ENCODE measurements at regions not wholly inside any gene's neighbourhood (a gene's known extent, or its start where the extent isn't known, plus 50 kb on each side); places are given as distances from the start of the nearest gene placed in this dataset.

- no peak for DNase-seq (ENCODE audit: low read depth)
- Histone ChIP-seq H3K4me3 (ENCODE audit: low read depth, low read length) (no peak overlapping the region), H3K36me3 (ENCODE audit: control insufficient read depth, insufficient read depth, low read length) (no peaks in the 10 kb centered on the region), H3K27me3 (ENCODE audit: control insufficient read depth, insufficient read depth, low read length) (no peaks in the 10 kb centered on the region)
- no peak for TF ChIP-seq CTCF (IDR thresholded peaks at IDR 0.05; ENCODE audit: insufficient read depth, low read length, poor library complexity, severe bottlenecking)
Observed at GRCh38 chr2:228387776-228388175, 206.3 kb upstream of the SPHKAP start.

DNA sequence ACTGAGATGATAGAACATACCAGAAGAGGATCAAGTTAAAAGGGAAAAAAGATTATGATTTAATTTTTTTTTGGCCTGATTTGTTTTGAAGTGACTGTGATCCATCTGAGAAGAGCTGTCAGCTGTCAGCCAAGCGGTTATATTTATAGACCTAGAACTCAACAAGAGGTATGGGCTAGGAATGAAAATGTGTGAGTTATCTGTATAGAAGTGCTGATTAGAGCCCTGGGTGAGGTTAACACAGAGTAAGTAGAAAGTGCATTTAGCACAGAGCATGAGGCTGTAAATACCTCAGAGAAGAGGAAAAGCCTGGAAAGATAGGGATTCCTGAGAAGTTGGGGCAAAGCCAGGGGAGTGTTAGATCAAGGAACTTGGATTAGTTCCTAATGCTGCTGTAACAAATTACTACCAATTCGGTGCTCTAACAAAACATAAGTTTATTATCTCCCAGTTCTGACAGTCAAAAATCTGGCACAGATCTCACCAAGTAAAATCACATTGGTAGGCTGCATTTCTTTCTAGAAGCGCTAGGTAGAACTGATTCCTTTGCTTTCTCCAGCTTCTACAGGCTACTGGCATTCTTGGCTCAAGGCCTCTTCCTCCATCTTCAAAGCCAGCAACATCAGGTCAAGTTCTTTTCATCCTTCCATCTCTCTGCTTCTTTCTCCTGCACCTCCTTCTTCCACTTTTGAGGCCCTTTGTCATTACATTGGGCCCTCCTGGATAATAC lies 197.4 kb upstream of the SPHKAP start:
- TF ChIP-seq CTCF (IDR thresholded peaks at IDR 0.05; ENCODE audit: insufficient read depth, low read length, poor library complexity, severe bottlenecking) = no peak
- H3K27me3 ChIP-seq (ENCODE audit: control insufficient read depth, insufficient read depth, low read length) = no peaks in the 10 kb centered on the region
- H3K36me3 ChIP-seq (ENCODE audit: control insufficient read depth, insufficient read depth, low read length) = no peaks in the 10 kb centered on the region
- H3K4me3 ChIP-seq (ENCODE audit: low read depth, low read length) = no peak overlapping the region
- DNase-seq (ENCODE audit: low read depth) = no peak

DNA sequence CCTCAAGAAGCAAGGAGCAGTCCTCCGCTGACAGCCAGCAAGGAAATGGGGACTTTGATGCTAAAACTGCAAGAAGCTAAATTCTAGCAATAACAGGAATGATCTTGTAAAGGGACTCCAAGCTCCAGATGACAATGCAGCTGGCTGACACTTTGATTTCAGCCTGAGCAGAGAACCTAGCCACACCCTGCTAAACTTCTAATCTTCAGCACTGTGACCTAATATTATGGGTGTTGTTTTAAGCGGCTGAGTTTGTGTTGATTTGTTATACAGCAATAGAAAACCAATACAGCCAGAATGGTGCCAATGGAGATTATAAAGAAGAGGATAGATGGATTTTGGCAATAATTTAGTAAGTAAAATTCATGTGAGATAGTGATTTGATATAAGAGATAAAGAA lies 196.7 kb upstream of the SPHKAP start:
- Histone ChIP-seq H3K4me3 (ENCODE audit: low read depth, low read length) (no peak overlapping the region), H3K36me3 (ENCODE audit: control insufficient read depth, insufficient read depth, low read length) (no peaks in the 10 kb centered on the region), H3K27me3 (ENCODE audit: control insufficient read depth, insufficient read depth, low read length) (no peaks in the 10 kb centered on the region)
- no peak for DNase-seq (ENCODE audit: low read depth)
- TF ChIP-seq CTCF (IDR thresholded peaks at IDR 0.05; ENCODE audit: insufficient read depth, low read length, poor library complexity, severe bottlenecking) = no peak

DNA sequence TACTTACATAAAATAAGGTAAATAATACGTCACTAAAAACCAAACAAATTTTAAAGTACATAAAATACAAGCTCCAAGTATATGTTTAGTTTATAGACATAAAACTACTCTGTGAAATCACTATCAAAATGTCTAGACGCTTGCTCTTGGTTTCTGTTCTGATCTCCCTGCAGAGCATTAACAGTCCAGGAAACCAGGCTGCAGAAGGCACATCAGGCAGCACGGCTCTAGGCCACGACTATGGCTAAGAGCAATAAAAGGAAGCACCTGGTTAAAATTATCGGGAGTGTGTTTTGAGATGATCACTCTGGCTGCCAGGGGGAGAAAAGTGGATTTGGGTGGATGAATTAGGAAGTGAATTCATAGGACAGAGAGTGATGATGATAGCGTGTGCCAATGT lies 196.0 kb upstream of the SPHKAP start:
- no peak for DNase-seq (ENCODE audit: low read depth)
- Histone ChIP-seq H3K36me3 (ENCODE audit: control insufficient read depth, insufficient read depth, low read length) (no peaks in the 10 kb centered on the region), H3K27me3 (ENCODE audit: control insufficient read depth, insufficient read depth, low read length) (no peaks in the 10 kb centered on the region), H3K4me3 (ENCODE audit: low read depth, low read length) (no peak overlapping the region)
- no peak for TF ChIP-seq CTCF (IDR thresholded peaks at IDR 0.05; ENCODE audit: insufficient read depth, low read length, poor library complexity, severe bottlenecking)

GRCh38 chr2:228374741-228375140 lies 193.3 kb upstream of the SPHKAP start:
- no peak for TF ChIP-seq CTCF (IDR thresholded peaks at IDR 0.05; ENCODE audit: insufficient read depth, low read length, poor library complexity, severe bottlenecking)
- DNase-seq (ENCODE audit: low read depth) = no peak
- Histone ChIP-seq H3K27me3 (ENCODE audit: control insufficient read depth, insufficient read depth, low read length) (no peaks in the 10 kb centered on the region), H3K4me3 (ENCODE audit: low read depth, low read length) (no peak overlapping the region), H3K36me3 (ENCODE audit: control insufficient read depth, insufficient read depth, low read length) (no peaks in the 10 kb centered on the region)

GRCh38 chr2:228373191-228373590 lies 191.7 kb upstream of the SPHKAP start:
- TF ChIP-seq CTCF (IDR thresholded peaks at IDR 0.05; ENCODE audit: insufficient read depth, low read length, poor library complexity, severe bottlenecking) = no peak
- DNase-seq (ENCODE audit: low read depth) = no peak
- Histone ChIP-seq H3K4me3 (ENCODE audit: low read depth, low read length) (no peak overlapping the region), H3K36me3 (ENCODE audit: control insufficient read depth, insufficient read depth, low read length) (no peaks in the 10 kb centered on the region), H3K27me3 (ENCODE audit: control insufficient read depth, insufficient read depth, low read length) (no peaks in the 10 kb centered on the region)
